22Rv1 (cell line): ENCODE measurements at regions not wholly inside any gene's neighbourhood (a gene's known extent, or its start where the extent isn't known, plus 50 kb on each side); places are given as distances from the start of the nearest gene placed in this dataset.

Experiments
- ZFX ChIP-seq: fragments of 450-650 bp; IDR thresholded peaks from 2 replicates; pipeline ENCODE4 v1.6.1; 2017; ENCODE audit warnings: antibody characterized with exemption, borderline replicate concordance
- TF ChIP-seq, protein P1 (sequence below): fragments of 450-650 bp; IDR thresholded peaks from 2 replicates; pipeline ENCODE4 v1.5.1; 2017; ENCODE audit warnings: mild to moderate bottlenecking

DNA sequence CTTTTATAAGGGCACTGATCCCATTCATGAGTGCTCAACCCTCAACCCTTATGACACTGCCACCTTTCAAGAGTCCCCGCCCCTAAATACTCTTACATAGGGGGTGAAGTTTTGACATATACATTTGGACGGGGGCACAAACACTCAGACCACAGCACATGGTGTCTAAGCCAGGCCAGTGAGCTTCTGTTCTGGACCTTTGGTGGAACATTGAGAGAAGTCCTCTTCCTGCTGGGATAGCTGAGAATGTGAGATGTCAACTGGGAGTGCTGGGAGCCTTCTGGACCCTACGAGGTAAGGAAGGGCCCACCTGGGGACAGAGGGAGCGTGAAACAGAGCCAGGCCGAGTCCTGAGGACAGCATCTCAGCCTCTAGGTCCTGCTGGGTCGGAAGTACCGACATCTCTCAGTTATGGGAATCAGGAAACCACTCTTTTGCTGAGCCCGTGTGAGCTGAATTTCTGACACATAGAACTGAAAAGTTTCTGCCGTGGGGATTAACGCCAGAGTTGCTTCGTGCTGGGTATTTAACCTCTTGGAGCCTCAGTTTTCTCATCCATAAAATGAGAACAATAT lies 114.9 kb downstream of the PDCL3 start:
- TF ChIP-seq, protein P1, sequence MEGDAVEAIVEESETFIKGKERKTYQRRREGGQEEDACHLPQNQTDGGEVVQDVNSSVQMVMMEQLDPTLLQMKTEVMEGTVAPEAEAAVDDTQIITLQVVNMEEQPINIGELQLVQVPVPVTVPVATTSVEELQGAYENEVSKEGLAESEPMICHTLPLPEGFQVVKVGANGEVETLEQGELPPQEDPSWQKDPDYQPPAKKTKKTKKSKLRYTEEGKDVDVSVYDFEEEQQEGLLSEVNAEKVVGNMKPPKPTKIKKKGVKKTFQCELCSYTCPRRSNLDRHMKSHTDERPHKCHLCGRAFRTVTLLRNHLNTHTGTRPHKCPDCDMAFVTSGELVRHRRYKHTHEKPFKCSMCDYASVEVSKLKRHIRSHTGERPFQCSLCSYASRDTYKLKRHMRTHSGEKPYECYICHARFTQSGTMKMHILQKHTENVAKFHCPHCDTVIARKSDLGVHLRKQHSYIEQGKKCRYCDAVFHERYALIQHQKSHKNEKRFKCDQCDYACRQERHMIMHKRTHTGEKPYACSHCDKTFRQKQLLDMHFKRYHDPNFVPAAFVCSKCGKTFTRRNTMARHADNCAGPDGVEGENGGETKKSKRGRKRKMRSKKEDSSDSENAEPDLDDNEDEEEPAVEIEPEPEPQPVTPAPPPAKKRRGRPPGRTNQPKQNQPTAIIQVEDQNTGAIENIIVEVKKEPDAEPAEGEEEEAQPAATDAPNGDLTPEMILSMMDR = no peak
- no peak for TF ChIP-seq ZFX
